Right lobe of liver (tissue), 6 donors: ENCODE measurements at regions not wholly inside any gene's neighbourhood (a gene's known extent, or its start where the extent isn't known, plus 50 kb on each side); places are given as distances from the start of the nearest gene placed in this dataset.

Source experiments
- ATAC-seq, 4 donors: fragments of 200-7000 bp; cut with Tn5 transposase; one replicate each; pipeline ENCODE4 v1.9.1; 2020; ENCODE audit warnings: mild to moderate bottlenecking in 4 of 4, moderate library complexity in 4 of 4
- DNase-seq, 3 donors: peaks; one replicate each; pipeline ENCODE4 v3.0.0-alpha.2; 2020
- H3K27ac ChIP-seq, 3 donors: fragments of 200-600 bp; one replicate each; pipeline ENCODE4 v1.8.0; 2022
- H3K27me3 ChIP-seq, 2 donors: fragments of 200-600 bp; one replicate each; pipeline ENCODE4 v1.8.0; 2022
- H3K36me3 ChIP-seq, 4 donors: fragments of 200-600 bp; sonication (generic) in 1 of 4; one replicate each; pipeline versions ENCODE4 v1.5.1 to v1.8.0; 2017 to 2022; ENCODE audit warnings: control low read depth in 1 of 4
- H3K4me1 ChIP-seq, 4 donors: fragments of 200-600 bp; sonication (generic) in 1 of 4; one replicate each; pipeline versions ENCODE4 v1.5.1 to v1.8.0; 2017 to 2022; ENCODE audit warnings: control low read depth in 1 of 4
- H3K4me3 ChIP-seq, 3 donors: fragments of 200-600 bp; one replicate each; pipeline ENCODE4 v1.8.0; 2022
- H3K9me3 ChIP-seq, 4 donors: fragments of 200-600 bp; sonication (generic) in 1 of 4; one replicate each; pipeline versions ENCODE4 v1.5.1 to v1.8.0; 2017 to 2022; ENCODE audit warnings: control low read depth in 1 of 4
- CTCF ChIP-seq, 4 donors: fragments of 200-600 bp in 3 of 4; fragments of 450-650 bp in 1 of 4; IDR thresholded peaks; one replicate each; pipeline versions ENCODE4 v1.5.1 to v1.8.0; 2016 to 2022; ENCODE audit warnings: antibody characterized with exemption in 4 of 4, mild to moderate bottlenecking in 2 of 4
- POLR2A ChIP-seq: fragments of 450-650 bp; IDR thresholded peaks from one replicate; pipeline ENCODE4 v1.6.1; 2017; ENCODE audit warnings: antibody characterized with exemption, mild to moderate bottlenecking
- WGBS: methylation state at CpG from one replicate; pipeline ENCODE4 v1.1.6; 2018; ENCODE audit warnings: low coverage, low lambda C conversion rate; ENCODE audit not compliant: insufficient coverage; ENCODE audit errors: missing lambda C conversion rate; 5-methylcytosine and 5-hydroxymethylcytosine counted together
- intact Hi-C, 2 donors: fragments of 100-400 bp; cut with DNase I; formaldehyde crosslinking; loops; one replicate each; pipeline versions ENCODE4 v1.11.2 to v1.14.1; 2022
- donor health status: DM: no; HTN: yes; CAD: no.
- donor health status: DM: no; HTN: no; CAD: no.
- donor health status: DM: no; HTN: no; CAD: no.
- donor health status: DM: no; HTN: yes; CAD: no.
- donor health status: DM: no; HTN: yes; CAD: no.

GRCh38 chr11:45446998-45447397 is 160.9 kb upstream of the SYT13 start:
- TF ChIP-seq POLR2A (no peak), CTCF (IDR thresholded peaks at IDR 0.05) (no peak)
- H3K36me3 ChIP-seq = no peaks in the 10 kb centered on the region
- no peak overlapping the region for H3K4me3 ChIP-seq
- H3K27me3 ChIP-seq = no peaks in the 10 kb centered on the region
- H3K4me1 ChIP-seq = peaks cover 0 to 7% (median 0%) of the 10 kb centered on the region in 4 donors
- DNase-seq = no peak
- H3K9me3 ChIP-seq = no peaks in the 10 kb centered on the region
- H3K27ac ChIP-seq = no peak overlapping the region
- 41% methylated on average over 2 of the region's 8 CpGs for WGBS
- intact Hi-C loops = no loop called here
- ATAC-seq = no peak

DNA sequence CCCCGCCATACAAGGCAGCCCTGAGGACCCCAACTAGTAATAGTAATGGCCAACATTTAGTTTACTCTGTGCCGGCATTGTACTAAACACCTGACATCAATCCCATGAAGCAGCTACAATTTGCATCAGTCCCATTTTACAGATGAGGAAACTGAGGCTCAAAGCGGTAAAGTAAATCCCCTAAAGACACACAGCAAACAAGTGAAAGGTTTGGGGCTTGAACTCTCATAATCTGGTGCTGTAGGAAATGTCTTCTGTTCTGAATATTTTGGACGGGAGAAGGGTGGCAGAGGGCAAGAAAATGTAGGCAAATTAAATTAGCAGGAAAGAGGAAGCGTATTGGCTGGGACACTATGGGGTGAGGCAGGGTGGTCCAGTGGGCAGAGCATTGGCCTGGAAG is 160.3 kb upstream of the SYT13 start:
- 94% methylated on average over 5 of the region's 5 CpGs for WGBS

DNA sequence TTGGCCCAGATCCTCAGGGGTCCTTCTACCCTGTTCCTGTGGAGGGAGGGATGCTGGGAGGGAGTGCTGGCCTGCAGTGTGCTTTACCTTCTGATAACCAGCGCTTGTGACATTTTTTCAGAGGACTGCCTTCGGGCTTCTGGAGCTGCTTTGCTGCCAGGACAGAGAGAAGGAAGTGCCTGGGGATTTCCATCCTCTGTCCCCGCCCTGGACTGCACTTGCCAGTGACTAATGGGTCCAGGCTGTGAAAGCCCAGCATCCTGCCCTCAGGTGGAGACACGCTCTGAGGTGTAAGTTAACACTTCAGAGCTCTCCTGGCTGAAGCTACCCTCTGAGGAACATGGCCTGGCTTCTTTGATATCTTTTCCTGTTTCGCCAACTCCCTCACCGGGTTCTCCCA is 158.7 kb upstream of the SYT13 start:
- ATAC-seq = peak in 1 of 4 donors; percentile 72

More for the DNA sequence above, 160.3 kb upstream of the SYT13 start:
- Histone ChIP-seq H3K27me3 (no peaks in the 10 kb centered on the region), H3K27ac (no peak overlapping the region), H3K9me3 (no peaks in the 10 kb centered on the region), H3K4me3 (no peak overlapping the region), H3K36me3 (no peaks in the 10 kb centered on the region), H3K4me1 (peaks cover 0 to 7% (median 0%) of the 10 kb centered on the region in 4 donors)
- TF ChIP-seq POLR2A (no peak), CTCF (IDR thresholded peaks at IDR 0.05) (no peak)
- intact Hi-C loops = no loop called here
- DNase-seq = no peak
- no peak for ATAC-seq

DNA sequence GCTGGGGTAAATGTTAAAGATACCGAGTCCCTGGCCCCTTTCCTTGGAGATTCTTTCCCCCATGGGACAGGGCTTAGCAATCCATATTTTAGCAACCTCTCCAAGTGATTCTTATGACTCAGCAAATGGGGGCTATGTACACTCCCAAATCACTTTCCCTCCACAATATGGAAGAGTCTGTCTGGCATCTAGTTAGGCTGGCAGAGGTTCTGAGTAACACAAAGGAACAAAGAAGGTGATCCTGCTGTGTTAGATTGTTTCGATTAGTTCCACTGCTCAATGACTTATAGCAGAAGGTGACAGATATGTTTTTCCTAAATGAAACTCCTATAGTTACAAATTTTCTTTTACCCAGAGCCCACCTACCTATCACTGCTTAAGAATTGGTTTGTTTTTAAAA is 154.0 kb upstream of the SYT13 start:
- 89% methylated on average over 2 of the region's 2 CpGs for WGBS

More for the DNA sequence above, 158.7 kb upstream of the SYT13 start:
- Histone ChIP-seq H3K4me1 (peaks cover 0 to 3% (median 0%) of the 10 kb centered on the region in 4 donors), H3K27ac (no peak overlapping the region), H3K9me3 (no peaks in the 10 kb centered on the region), H3K4me3 (no peak overlapping the region), H3K27me3 (no peaks in the 10 kb centered on the region), H3K36me3 (no peaks in the 10 kb centered on the region)
- TF ChIP-seq CTCF (IDR thresholded peaks at IDR 0.05) = no peak
- no peak for TF ChIP-seq POLR2A
- peak in 1 of 3 donors; percentile 31 for DNase-seq
- intact Hi-C loops = no loop called here
- WGBS = 28% methylated on average over 3 of the region's 6 CpGs

More for the DNA sequence above, 154.0 kb upstream of the SYT13 start:
- Histone ChIP-seq H3K4me3 (no peak overlapping the region), H3K27me3 (no peaks in the 10 kb centered on the region), H3K27ac (no peak overlapping the region), H3K4me1 (no peaks in the 10 kb centered on the region), H3K9me3 (no peaks in the 10 kb centered on the region), H3K36me3 (no peaks in the 10 kb centered on the region)
- no peak for DNase-seq
- no peak for TF ChIP-seq CTCF (IDR thresholded peaks at IDR 0.05)
- no peak for TF ChIP-seq POLR2A
- intact Hi-C loops = no loop called here
- no peak for ATAC-seq
